ENCODE measurements at regions not wholly inside any gene's neighbourhood (a gene's known extent, or its start where the extent isn't known, plus 50 kb on each side); places are given as distances from the start of the nearest gene placed in this dataset.
"Not testable (repeated sequence)": the region's sequence is repeated elsewhere in the genome, so short reads cannot be mapped to it uniquely, and the experiment has no call there.

DNA sequence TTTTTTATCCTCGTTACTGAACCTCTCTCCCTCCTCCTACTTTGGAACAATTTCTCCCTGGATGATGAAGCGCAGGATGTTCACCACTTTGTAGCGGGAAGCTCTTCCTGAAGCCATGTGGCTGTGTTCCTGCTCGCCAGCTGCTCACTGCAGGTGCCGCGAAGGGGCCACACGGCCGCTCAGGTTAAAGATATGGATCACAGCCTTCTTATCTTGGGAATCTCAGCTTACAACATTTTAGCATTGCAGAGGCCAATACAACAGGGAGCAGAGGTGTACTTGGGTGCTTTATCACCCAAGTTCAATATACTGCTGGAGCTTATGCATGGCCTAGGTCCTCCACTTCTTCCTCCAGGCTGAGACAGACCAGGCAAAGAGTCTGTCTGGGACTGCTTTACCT is 201.2 kb upstream of the G2E3 start:
- no peak overlapping the region for H2AFZ ChIP-seq (ENCODE audit: low read length)
- H3K4me1 ChIP-seq (ENCODE audit: low read length): peaks cover 7% of the 10 kb centered on the region; the same call in 1 of the 2 replicates
- peaks cover 8% of the 10 kb centered on the region; the same call in 1 of the 2 replicates for H3F3A ChIP-seq (ENCODE audit: insufficient read depth, low read length)
- H3K9me3 ChIP-seq (replicated peaks; ENCODE audit: insufficient read depth, low read length): no peaks in the 10 kb centered on the region
- H3K4me3 ChIP-seq (ENCODE audit: low read length): no peak overlapping the region
- H4K20me1 ChIP-seq (ENCODE audit: insufficient read depth, low read length): no peaks in the 10 kb centered on the region
- no peak overlapping the region for H3K27ac ChIP-seq (ENCODE audit: low read length)
- no peak for DNase-seq
- H3K9me2 ChIP-seq (replicated peaks; ENCODE audit: insufficient read depth, low read length): no peaks in the 10 kb centered on the region
- no peak overlapping the region for H3K9ac ChIP-seq (ENCODE audit: low read length)
- no peaks in the 10 kb centered on the region for H3K79me2 ChIP-seq (ENCODE audit: low read length)
- no peak overlapping the region for H3K4me2 ChIP-seq (ENCODE audit: low read depth, low read length)
- H3K27me3 ChIP-seq (replicated peaks; ENCODE audit: insufficient read depth, low read length): no peaks in the 10 kb centered on the region
- H3K36me3 ChIP-seq (replicated peaks; ENCODE audit: insufficient read depth, low read length): no peaks in the 10 kb centered on the region
- TF ChIP-seq EZH2phosphoT487 (IDR thresholded peaks at IDR 0.05; ENCODE audit: low read length) (no peak), EZH2 (optimal IDR thresholded peaks at IDR 0.05; ENCODE audit: low read depth, low read length) (no peak), CTCF (IDR thresholded peaks at IDR 0.05; ENCODE audit: low read length) (no peak)

DNA sequence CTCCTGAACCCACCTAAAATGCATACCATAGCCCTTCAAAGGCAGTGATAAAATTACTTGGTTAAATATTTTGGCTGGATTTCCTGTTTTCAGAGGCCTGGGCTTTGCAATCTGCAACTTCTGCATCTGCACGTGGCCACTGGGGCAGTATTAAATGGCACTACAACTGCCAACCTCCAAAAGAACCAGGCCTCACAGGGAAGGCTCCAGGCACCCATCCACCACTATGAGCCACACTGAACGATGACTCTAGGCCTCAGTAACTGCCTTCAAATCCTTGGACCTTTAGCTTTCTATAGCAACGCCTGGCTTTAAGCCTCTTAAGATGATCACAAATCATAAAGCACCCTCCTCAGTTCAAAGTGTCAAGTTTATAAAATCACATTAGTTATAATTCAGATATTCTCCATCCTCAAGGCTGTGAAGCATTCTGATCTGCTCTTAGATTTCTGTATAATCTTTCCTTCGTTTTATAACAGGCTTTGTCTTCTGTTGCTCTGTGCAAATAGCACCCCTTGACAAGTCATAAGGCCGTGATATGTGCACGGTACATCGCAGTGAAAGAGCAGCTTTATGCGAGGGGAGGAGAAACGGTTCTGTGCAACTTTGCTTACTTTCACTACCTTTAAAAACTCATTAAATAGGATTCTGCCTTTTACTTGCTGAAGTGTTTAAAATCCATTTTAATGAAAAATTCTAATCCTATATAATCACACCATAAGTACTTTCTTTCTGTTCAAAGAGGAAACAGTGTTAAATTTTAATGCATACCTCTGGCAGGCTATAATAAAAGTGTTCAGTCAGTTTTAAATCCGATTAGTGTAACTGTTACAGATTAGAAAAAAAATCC is 196.4 kb upstream of the G2E3 start:
- Histone ChIP-seq H3K4me2 (ENCODE audit: low read depth, low read length) (no peak overlapping the region), H3K4me3 (ENCODE audit: low read length) (no peak overlapping the region)
- DNase-seq: no peak

GRCh38 chr14:30363219-30363880 is 195.6 kb upstream of the G2E3 start:
- H3K9ac ChIP-seq (ENCODE audit: low read length); H3K79me2 ChIP-seq (ENCODE audit: low read length); H2AFZ ChIP-seq (ENCODE audit: low read length); H3K9me2 ChIP-seq (replicated peaks; ENCODE audit: insufficient read depth, low read length); H3F3A ChIP-seq (ENCODE audit: insufficient read depth, low read length); DNase-seq; H3K4me1 ChIP-seq (ENCODE audit: low read length); H3K9me3 ChIP-seq (replicated peaks; ENCODE audit: insufficient read depth, low read length); H4K20me1 ChIP-seq (ENCODE audit: insufficient read depth, low read length); H3K36me3 ChIP-seq (replicated peaks; ENCODE audit: insufficient read depth, low read length); H3K4me2 ChIP-seq (ENCODE audit: low read depth, low read length); H3K27ac ChIP-seq (ENCODE audit: low read length); H3K4me3 ChIP-seq (ENCODE audit: low read length); H3K27me3 ChIP-seq (replicated peaks; ENCODE audit: insufficient read depth, low read length): not testable (repeated sequence)

More for the DNA sequence above, 196.4 kb upstream of the G2E3 start:
- Histone ChIP-seq H3K9me2 (replicated peaks; ENCODE audit: insufficient read depth, low read length) (no peaks in the 10 kb centered on the region), H3K9me3 (replicated peaks; ENCODE audit: insufficient read depth, low read length) (no peaks in the 10 kb centered on the region), H3K27me3 (replicated peaks; ENCODE audit: insufficient read depth, low read length) (no peaks in the 10 kb centered on the region), H3K27ac (ENCODE audit: low read length) (no peak overlapping the region), H3K36me3 (replicated peaks; ENCODE audit: insufficient read depth, low read length) (no peaks in the 10 kb centered on the region), H3K4me1 (ENCODE audit: low read length) (no peaks in the 10 kb centered on the region), H3K79me2 (ENCODE audit: low read length) (no peaks in the 10 kb centered on the region), H4K20me1 (ENCODE audit: insufficient read depth, low read length) (no peaks in the 10 kb centered on the region), H2AFZ (ENCODE audit: low read length) (no peak overlapping the region), H3F3A (ENCODE audit: insufficient read depth, low read length) (no peaks in the 10 kb centered on the region), H3K9ac (ENCODE audit: low read length) (no peak overlapping the region)
- TF ChIP-seq CTCF (IDR thresholded peaks at IDR 0.05; ENCODE audit: low read length) (no peak), EZH2phosphoT487 (IDR thresholded peaks at IDR 0.05; ENCODE audit: low read length) (no peak), EZH2 (optimal IDR thresholded peaks at IDR 0.05; ENCODE audit: low read depth, low read length) (no peak)
